GM23338 (cell line): ENCODE measurements at regions not wholly inside any gene's neighbourhood (a gene's known extent, or its start where the extent isn't known, plus 50 kb on each side); places are given as distances from the start of the nearest gene placed in this dataset.

ENCODE experiments used
- CREB1 ChIP-seq: fragments of 250-450 bp; sonication (Bioruptor Pico); IDR thresholded peaks from 2 replicates; pipeline ENCODE4 v1.5.0; 2020; ENCODE audit warnings: low read depth, mild to moderate bottlenecking, moderate library complexity
- POLR2AphosphoS5 ChIP-seq: IDR thresholded peaks from 2 replicates; pipeline ENCODE4 v1.6.1; 2016; ENCODE audit warnings: antibody characterized with exemption, low read depth
- ZNF331 ChIP-seq: fragments of 250-450 bp; sonication (Bioruptor Pico); IDR thresholded peaks from 2 replicates; pipeline ENCODE4 v1.5.0; 2020; ENCODE audit warnings: low read depth, mild to moderate bottlenecking, moderate library complexity
- TF ChIP-seq, protein P1 (sequence below), 2 experiments: fragments of 200-600 bp in 1 of 2; sonication (generic) in 1 of 2; conservative IDR thresholded peaks; 2 replicates each; pipeline versions ENCODE4 v1.5.1 to v1.6.1; 2016 to 2017; ENCODE audit warnings: antibody characterized with exemption in 2 of 2, low read depth in 2 of 2, mild to moderate bottlenecking in 2 of 2, moderate library complexity in 1 of 2

DNA sequence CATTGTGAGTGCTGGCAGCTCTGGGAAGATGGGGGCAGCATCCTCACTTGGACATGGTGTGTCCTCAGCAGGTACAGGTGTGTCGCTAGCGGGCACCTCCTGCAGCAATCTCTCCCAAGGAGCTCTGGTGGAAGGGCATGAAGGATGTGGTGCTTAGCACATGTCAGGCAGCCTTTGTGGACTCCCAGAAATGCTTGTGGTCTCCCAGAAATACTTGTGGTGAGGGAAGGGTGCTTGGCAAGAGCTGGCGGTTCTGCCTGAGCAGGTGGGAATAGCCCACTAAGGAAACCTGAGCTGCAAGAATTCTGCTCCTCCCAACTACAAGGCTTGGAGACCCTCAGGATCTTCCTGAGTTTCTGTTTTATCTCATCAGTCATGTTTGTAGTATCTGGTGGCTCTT, 371.6 kb downstream of the PRDM2 start:
- TF ChIP-seq, protein P1, sequence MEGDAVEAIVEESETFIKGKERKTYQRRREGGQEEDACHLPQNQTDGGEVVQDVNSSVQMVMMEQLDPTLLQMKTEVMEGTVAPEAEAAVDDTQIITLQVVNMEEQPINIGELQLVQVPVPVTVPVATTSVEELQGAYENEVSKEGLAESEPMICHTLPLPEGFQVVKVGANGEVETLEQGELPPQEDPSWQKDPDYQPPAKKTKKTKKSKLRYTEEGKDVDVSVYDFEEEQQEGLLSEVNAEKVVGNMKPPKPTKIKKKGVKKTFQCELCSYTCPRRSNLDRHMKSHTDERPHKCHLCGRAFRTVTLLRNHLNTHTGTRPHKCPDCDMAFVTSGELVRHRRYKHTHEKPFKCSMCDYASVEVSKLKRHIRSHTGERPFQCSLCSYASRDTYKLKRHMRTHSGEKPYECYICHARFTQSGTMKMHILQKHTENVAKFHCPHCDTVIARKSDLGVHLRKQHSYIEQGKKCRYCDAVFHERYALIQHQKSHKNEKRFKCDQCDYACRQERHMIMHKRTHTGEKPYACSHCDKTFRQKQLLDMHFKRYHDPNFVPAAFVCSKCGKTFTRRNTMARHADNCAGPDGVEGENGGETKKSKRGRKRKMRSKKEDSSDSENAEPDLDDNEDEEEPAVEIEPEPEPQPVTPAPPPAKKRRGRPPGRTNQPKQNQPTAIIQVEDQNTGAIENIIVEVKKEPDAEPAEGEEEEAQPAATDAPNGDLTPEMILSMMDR (conservative IDR thresholded peaks at IDR 0.05; ENCODE audit: low read depth in 2 of 2), result no peak
- no peak for TF ChIP-seq CREB1 (CRISPR knock-in tag)
- no peak for TF ChIP-seq POLR2AphosphoS5
- no peak for TF ChIP-seq ZNF331
